IPS-20b (cell line): ENCODE measurements at regions not wholly inside any gene's neighbourhood (a gene's known extent, or its start where the extent isn't known, plus 50 kb on each side); places are given as distances from the start of the nearest gene placed in this dataset.
"Not testable (repeated sequence)": the region's sequence is repeated elsewhere in the genome, so short reads cannot be mapped to it uniquely, and the experiment has no call there.

Experiments used
- H3K27ac ChIP-seq: one replicate; pipeline ENCODE4 v1.5.1; 2013; ENCODE audit warnings: low read length
- H3K27me3 ChIP-seq: 2 replicates; pipeline ENCODE4 v1.6.1; 2013; ENCODE audit warnings: mild to moderate bottlenecking, low read length, inconsistent platforms; ENCODE audit not compliant: insufficient read depth
- H3K36me3 ChIP-seq: 2 replicates; pipeline ENCODE4 v1.6.1; 2013; ENCODE audit warnings: low read depth, mild to moderate bottlenecking, inconsistent platforms, low read length, moderate library complexity; ENCODE audit not compliant: insufficient read depth
- H3K4me1 ChIP-seq: 2 replicates; pipeline ENCODE4 v1.6.1; 2013; ENCODE audit warnings: mild to moderate bottlenecking, control low read depth, inconsistent platforms, low read length, moderate library complexity; ENCODE audit not compliant: insufficient read depth
- H3K4me3 ChIP-seq: 2 replicates; pipeline ENCODE4 v1.5.1; 2013; ENCODE audit warnings: mild to moderate bottlenecking, low read length, inconsistent platforms
- H3K9ac ChIP-seq: 2 replicates; pipeline ENCODE4 v1.6.1; 2013; ENCODE audit warnings: low read depth, mild to moderate bottlenecking, inconsistent platforms, low read length, moderate library complexity
- H3K9me3 ChIP-seq: 2 replicates; pipeline ENCODE4 v1.6.1; 2013; ENCODE audit warnings: mild to moderate bottlenecking, low read depth, low read length, inconsistent platforms; ENCODE audit not compliant: insufficient read depth

DNA sequence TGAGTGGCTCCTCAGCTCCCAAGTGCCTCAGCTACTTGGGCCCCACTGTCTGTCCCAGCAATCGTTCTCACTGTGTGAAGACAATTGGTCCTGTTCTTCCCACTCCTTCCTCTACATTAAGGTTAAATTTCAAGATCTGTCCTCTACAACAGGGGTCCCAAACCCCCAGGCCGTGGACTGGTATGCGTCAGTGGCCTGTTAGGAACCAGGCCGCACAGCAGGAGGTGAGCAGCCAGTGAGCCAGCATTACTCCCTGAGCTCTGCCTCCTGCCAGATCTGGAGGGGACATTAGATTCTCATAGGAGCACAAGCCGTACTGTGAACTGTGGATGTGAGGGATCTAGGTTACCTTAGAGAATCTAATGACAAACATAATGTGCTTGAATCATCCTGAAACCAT, 376.9 kb upstream of the FZD8 start:
- no peak overlapping the region for H3K27ac ChIP-seq
- no peaks in the 10 kb centered on the region for H3K27me3 ChIP-seq
- no peaks in the 10 kb centered on the region for H3K9me3 ChIP-seq
- H3K9ac ChIP-seq, result no peak overlapping the region
- H3K4me3 ChIP-seq, result no peak overlapping the region
- H3K36me3 ChIP-seq, result no peaks in the 10 kb centered on the region
- peaks cover 3% of the 10 kb centered on the region; the same call in 1 of the 2 replicates for H3K4me1 ChIP-seq

DNA sequence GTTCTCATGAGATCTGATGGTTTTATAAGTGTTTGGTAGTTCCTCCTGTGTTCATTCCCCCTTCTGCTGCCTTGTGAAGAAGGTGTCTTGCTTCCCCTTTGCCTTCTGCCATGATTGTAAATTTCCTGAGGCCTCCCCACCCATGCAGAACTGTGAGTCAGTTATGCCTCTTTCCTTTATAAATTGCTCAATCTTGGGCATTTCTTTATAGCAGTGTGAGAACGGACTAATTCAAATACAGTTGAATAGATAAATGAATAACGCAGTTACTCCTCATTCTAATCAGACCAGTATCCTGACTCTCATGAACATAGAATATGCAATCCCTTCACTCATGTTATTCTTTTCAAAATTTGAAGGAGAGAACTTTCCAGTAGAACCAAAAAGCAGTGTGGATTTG, 375.0 kb upstream of the FZD8 start:
- H3K27me3 ChIP-seq, result no peaks in the 10 kb centered on the region
- H3K4me3 ChIP-seq, result no peak overlapping the region
- H3K4me1 ChIP-seq, result peaks cover 5% of the 10 kb centered on the region; the same call in 1 of the 2 replicates
- no peak overlapping the region for H3K9ac ChIP-seq
- no peak overlapping the region for H3K27ac ChIP-seq
- H3K9me3 ChIP-seq, result no peaks in the 10 kb centered on the region
- no peaks in the 10 kb centered on the region for H3K36me3 ChIP-seq

DNA sequence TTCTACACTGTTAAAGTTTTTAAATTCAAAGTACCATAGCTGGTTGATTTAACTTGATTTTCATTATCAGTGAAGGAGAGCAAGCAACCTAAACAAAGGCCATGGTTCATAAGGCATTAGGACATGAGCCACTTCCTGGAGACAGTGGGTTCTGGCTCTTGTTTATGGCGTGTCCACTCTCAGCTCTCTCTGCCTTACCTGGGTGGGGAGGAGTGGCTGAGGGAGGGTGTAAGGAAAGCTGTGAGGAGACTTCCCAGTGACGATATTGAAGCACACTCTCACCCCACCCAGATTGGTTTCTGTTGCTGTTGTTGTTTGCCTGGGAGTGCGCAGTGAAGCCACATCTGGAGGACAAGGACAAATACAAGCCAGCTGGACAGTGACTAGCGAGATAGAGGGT, 365.3 kb upstream of the FZD8 start:
- H3K4me1 ChIP-seq, result no peaks in the 10 kb centered on the region
- no peaks in the 10 kb centered on the region for H3K27me3 ChIP-seq
- no peak overlapping the region for H3K4me3 ChIP-seq
- H3K36me3 ChIP-seq, result no peaks in the 10 kb centered on the region
- H3K27ac ChIP-seq, result no peak overlapping the region
- H3K9ac ChIP-seq, result no peak overlapping the region
- H3K9me3 ChIP-seq, result no peaks in the 10 kb centered on the region

DNA sequence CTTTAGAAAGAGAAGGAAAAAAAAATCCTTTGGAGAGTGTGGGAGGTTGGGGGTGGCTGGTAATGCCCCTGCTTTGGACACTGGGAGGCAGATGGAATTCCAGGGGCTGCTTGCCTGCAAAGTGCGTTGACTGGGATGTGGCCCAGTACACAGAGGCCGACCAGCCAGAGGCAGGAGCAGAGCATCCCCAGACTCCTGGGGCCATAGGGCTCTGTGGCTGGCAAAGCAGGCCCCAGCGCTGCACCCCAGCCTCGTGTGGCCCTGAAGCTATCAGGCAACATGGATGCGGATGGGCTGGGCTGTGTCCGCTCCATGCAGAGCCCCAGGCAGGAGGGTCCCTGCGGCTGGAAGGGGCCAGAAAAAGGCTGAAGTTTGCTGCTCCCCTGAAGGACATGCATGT, 361.6 kb upstream of the FZD8 start:
- Histone ChIP-seq H3K9ac (no peak overlapping the region), H3K36me3 (no peaks in the 10 kb centered on the region), H3K27ac (no peak overlapping the region), H3K27me3 (no peaks in the 10 kb centered on the region), H3K4me3 (no peak overlapping the region), H3K9me3 (no peaks in the 10 kb centered on the region), H3K4me1 (no peaks in the 10 kb centered on the region)

DNA sequence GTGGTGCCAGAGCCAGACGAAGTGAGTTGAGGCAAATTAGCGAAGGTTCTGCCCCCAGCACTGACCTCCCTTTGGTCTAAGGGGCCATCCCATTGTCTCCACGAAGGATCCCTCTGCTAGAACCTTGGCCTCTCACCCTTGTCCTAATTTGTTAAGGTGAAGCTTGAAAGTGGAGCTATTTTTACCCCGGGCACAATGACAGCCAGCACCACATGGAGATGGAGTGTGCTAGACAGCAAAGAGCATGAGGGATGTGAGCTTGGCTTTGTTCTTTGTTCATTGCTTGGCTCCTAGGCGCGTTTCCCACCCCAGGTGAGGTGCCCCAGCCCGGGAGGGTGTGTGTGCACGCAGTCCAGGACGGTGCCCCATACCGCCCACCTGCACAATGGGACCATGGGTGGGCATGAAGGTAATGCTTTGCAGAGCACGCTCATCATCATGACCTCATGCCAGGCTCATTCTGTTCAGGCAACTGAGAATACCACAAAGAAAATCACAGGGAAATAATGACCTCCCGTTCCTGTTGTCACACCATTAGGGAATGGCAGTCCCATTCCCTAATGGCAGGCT, 361.0 kb upstream of the FZD8 start:
- Histone ChIP-seq H3K36me3 (no peaks in the 10 kb centered on the region), H3K9ac (no peak overlapping the region), H3K9me3 (no peaks in the 10 kb centered on the region), H3K27me3 (no peaks in the 10 kb centered on the region), H3K27ac (no peak overlapping the region), H3K4me1 (no peaks in the 10 kb centered on the region), H3K4me3 (no peak overlapping the region)

DNA sequence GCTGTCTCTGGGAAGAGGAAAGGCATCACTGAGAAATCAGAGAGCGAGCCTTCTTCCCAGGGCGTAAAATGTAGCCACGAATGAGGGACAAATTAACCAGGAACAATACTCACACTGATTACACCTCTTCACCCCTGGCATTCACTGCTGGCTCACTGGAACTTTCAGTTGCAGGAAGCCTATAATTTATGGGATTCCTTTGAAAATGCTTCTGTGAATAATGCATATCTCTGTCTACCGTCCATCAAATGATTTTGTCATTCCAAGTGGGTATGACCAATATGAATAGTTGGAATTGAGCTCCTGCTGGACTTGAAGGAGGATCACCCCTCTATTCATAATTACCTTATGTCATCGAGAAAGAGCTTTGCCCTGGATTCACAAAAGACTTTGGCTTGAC, 360.3 kb upstream of the FZD8 start:
- Histone ChIP-seq H3K27me3 (no peaks in the 10 kb centered on the region), H3K27ac (no peak overlapping the region), H3K4me3 (no peak overlapping the region), H3K9me3 (no peaks in the 10 kb centered on the region), H3K9ac (no peak overlapping the region), H3K4me1 (no peaks in the 10 kb centered on the region), H3K36me3 (no peaks in the 10 kb centered on the region)

DNA sequence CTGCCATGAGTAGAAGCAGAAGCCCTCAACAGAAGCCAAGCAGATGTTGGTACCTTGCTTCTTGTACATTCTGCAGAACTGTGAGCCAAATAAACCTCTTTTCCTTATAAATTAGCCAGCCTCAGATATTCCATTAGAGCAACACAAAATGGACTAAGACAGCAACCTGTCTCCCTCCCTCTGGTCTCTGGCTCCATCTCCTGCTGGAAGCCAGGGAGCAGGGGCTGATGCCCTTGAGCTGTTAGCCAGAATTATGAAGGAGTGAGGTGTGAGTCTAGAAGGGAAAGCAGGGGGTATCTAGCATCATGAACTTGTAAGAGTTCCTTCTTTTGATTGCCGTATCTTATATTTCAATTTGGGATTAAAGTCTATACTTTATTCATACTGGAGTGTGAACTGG, 358.7 kb upstream of the FZD8 start:
- not testable (repeated sequence) for H3K27ac ChIP-seq, H3K9ac ChIP-seq, H3K27me3 ChIP-seq, H3K36me3 ChIP-seq, H3K9me3 ChIP-seq, H3K4me3 ChIP-seq, H3K4me1 ChIP-seq

DNA sequence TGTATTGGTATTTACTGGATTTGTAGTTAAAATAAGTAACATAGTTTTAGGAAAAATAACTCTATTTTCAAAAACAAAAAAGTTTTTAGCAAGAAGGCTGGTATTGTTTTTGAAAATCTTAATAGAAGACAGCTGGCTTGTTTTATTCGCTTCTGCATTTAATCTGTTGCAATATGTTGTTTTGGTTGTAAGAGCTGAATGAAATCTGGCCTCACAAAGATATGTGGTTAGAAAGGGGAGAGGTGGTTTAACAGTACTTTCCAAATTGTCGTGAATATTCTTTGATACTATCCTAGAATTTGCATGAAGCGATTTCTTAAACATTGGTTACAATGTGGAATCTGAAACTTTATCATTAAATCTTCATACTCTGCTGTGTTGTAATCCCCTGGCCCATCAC, 355.9 kb upstream of the FZD8 start:
- no peaks in the 10 kb centered on the region for H3K4me1 ChIP-seq
- no peak overlapping the region for H3K27ac ChIP-seq
- no peaks in the 10 kb centered on the region for H3K9me3 ChIP-seq
- no peak overlapping the region for H3K9ac ChIP-seq
- no peaks in the 10 kb centered on the region for H3K36me3 ChIP-seq
- H3K27me3 ChIP-seq, result no peaks in the 10 kb centered on the region
- H3K4me3 ChIP-seq, result no peak overlapping the region

DNA sequence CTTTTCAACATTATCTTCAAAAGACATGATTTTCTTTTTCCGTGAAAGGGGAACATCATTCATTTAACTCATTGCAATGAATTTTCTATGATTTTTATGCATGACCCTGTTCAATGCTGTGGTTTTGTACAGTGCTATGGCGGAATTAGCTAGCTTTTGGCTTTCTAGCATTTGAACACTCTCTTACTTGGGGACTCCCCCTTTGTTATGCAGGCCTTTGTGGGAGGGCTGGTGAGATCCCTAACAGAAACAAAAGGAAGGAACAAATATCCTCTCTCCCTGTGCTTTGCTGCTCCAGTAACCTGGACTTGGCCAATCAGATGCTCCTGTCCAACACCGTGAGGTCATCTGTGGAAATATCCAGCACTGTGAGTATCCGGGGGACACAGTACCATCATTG, 353.4 kb upstream of the FZD8 start:
- Histone ChIP-seq H3K27me3 (no peaks in the 10 kb centered on the region), H3K4me3 (no peak overlapping the region), H3K36me3 (no peaks in the 10 kb centered on the region), H3K4me1 (no peaks in the 10 kb centered on the region), H3K27ac (no peak overlapping the region), H3K9me3 (no peaks in the 10 kb centered on the region), H3K9ac (no peak overlapping the region)

DNA sequence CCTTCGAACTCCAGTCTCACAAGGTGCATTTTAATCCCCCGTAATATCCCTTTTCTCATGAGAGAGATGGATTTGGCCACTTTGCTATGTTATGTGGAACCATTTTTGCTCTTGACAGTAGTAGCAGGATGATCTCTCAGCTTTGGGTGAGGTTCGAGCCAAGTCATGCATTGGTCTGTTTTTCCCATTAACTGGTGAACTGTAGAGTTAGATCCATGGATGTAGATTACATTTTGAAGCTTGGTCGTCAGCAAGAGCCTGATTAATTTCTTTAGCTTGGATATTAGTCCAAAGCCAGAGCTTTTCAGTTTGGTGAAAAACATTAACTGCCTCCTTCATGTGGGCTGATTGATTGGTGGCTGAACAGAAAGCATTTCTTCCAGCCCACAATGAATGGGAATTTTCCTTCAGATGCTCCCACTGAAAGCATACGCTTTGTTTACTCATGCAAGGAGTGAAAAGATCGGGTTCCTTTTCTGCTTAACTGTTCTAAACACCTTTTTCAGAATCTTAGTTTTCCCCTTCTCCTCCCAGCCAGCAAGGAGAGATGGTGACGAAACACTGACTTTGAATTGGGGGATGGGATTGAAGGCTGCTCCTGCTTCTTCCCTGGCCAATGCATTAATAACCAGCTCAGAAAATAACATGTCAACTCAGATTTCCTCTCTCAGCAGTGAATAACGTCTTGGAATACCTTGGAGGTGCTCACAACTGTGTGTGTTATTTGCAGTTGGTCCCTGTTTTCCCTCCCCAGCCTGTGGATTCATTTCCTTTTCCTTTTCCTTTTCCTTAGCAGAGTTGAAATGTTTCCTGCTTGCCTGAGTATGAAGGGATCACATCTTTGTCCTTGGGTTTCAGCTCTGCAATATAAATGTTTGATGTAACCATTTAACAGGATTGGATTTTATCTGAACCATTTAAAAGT, 351.8 kb upstream of the FZD8 start:
- no peak overlapping the region for H3K9ac ChIP-seq
- no peaks in the 10 kb centered on the region for H3K9me3 ChIP-seq
- H3K36me3 ChIP-seq, result no peaks in the 10 kb centered on the region
- no peak overlapping the region for H3K4me3 ChIP-seq
- no peaks in the 10 kb centered on the region for H3K27me3 ChIP-seq
- H3K27ac ChIP-seq, result no peak overlapping the region
- no peaks in the 10 kb centered on the region for H3K4me1 ChIP-seq

DNA sequence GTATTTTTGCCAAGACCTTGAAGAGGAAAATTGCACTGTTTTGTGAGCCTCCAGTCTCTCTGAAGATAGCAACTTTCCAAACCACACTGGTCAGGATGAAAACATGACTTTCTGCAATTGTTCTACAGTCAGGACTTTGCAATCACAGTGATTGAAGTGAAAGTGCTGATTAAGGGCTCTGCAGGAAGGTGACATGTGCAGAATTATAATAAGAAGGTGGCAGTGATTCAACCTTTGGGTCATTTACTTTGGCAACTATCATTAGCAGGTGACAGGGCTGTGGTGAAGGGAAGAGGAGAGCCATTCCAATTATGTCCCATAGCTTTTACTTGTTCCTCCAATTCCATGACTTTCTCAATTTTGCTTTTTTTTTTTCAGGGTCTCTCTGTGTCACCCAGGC, 350.0 kb upstream of the FZD8 start:
- H3K27ac ChIP-seq, result no peak overlapping the region
- H3K4me3 ChIP-seq, result no peak overlapping the region

DNA sequence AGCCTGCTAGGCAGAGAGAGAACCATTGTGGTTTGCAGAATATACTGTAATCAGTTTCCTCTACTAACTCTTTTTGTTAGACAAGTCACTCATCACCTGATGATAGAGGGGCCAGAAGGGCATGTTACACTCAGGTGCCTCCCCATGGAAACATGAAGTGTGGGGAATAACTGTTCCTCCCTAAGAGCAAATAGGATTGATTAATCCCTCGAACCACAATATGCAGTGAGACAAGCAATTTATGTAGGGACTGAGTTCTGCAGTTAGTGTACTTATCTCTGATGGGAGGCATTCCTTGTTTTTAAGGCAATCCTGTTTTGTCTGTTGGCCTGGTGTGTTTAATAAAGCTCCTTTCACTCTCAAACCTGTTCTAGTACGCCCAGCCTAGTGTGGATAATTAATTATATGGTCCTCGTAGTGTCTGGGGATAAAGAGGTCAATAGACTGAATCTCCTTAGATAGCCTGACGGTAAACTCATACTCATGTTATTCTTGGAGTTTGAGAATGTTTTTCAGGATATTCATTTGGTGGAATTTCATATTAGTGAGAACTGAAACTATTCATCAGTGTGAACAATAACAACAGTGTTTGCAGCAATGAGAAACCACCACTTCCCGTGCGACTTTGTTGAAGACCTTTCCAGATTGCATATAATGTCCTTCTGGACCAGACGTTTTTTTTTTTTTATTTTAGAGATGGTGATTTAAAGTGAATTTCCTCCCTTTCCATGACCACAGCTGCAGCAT, 344.8 kb upstream of the FZD8 start:
- Histone ChIP-seq H3K9me3 (no peaks in the 10 kb centered on the region), H3K36me3 (no peaks in the 10 kb centered on the region), H3K9ac (no peak overlapping the region), H3K4me1 (no peaks in the 10 kb centered on the region), H3K27me3 (peaks cover 11% of the 10 kb centered on the region; the same call in 1 of the 2 replicates), H3K27ac (no peak overlapping the region), H3K4me3 (no peak overlapping the region)

More for the DNA sequence above, 350.0 kb upstream of the FZD8 start:
- H3K36me3 ChIP-seq, result no peaks in the 10 kb centered on the region
- no peak overlapping the region for H3K9ac ChIP-seq
- no peaks in the 10 kb centered on the region for H3K27me3 ChIP-seq
- H3K9me3 ChIP-seq, result no peaks in the 10 kb centered on the region
- H3K4me1 ChIP-seq, result no peaks in the 10 kb centered on the region
